GM21390 (cell line): ENCODE measurements at regions not wholly inside any gene's neighbourhood (a gene's known extent, or its start where the extent isn't known, plus 50 kb on each side); places are given as distances from the start of the nearest gene placed in this dataset.
"Not testable (repeated sequence)": the region's sequence is repeated elsewhere in the genome, so short reads cannot be mapped to it uniquely, and the experiment has no call there.

ENCODE experiments used
- ATAC-seq: cut with Tn5 transposase; IDR thresholded peaks from one replicate; pipeline ENCODE4 v1.9.1; 2021; ENCODE audit not compliant: unreplicated experiment

DNA sequence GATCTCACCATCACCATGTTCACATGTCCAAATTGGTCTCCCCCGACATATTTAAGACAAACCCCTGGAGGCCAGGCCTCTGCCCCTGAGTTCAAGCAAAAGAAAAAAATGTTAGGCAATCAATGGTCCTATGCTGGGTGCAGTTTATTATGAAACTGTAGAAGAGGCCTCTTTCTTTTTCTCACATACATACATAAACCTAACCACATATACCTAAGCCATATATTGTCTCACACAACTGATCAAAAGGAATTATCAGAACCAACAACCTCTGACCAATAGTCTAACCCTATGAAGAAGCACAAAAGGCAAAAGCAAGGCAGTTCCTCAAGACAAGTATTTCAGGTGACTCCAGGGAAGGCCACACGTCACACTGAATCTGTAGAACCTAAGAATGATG, 49.9 kb downstream of the ILRUN start:
- ATAC-seq, result no peak

DNA sequence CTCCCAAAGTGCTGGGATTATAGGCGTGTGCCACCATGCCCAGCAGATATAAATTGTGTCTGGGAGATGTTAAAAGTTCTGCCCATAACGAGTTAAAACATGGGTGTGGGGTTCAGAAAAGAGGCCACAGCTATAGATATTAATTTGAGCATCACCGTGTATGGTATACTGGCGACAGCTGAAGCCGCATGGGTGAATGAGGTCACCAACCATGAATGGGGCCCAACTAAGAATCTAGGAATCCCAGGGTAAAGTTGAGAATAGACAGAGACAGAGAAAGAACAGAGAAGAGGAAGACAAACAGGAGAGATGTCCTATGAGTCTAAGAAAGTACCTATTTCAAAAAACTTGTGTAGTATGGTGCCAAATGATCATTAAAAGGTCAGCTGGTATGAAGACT, 50.9 kb downstream of the ILRUN start:
- ATAC-seq, result no peak

DNA sequence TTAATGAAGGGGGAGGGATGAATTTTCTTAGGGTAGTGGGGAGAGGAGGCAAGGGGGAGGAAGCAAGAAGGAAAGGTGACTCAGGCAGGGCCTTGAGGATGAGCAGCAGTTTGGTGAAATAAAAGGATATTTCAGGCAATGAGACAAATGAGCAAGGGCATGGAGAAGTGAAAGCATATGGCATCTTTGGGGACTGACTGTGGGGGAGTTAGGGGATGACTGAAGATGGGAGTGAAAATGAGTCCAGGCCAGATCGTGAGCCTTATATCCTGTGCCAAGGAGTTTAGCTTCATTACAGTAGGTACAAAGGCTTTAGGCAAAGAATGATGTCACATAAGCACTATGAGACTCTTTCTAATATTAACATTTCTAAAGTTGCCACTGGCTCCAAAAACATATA, 51.9 kb downstream of the ILRUN start:
- ATAC-seq, result no peak

DNA sequence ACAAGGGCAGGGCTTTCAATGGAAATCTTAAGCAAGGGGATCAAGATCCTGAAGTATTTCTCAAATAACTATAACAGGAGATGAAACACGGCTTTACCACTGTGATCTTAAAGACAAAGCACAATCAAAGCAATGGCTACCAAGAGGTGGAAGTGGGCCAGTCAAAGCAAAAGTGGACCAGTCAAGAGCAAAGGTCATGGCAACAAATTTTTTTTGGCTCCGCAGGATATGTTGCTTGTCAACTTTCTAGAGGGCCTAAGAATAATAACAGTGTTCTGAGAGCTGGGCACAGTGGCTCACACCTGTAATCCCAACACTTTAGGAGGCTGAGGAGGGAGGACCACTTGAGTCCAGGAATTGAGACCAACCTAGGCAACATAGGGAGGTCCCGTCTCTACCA, 54.1 kb downstream of the ILRUN start:
- no peak for ATAC-seq

DNA sequence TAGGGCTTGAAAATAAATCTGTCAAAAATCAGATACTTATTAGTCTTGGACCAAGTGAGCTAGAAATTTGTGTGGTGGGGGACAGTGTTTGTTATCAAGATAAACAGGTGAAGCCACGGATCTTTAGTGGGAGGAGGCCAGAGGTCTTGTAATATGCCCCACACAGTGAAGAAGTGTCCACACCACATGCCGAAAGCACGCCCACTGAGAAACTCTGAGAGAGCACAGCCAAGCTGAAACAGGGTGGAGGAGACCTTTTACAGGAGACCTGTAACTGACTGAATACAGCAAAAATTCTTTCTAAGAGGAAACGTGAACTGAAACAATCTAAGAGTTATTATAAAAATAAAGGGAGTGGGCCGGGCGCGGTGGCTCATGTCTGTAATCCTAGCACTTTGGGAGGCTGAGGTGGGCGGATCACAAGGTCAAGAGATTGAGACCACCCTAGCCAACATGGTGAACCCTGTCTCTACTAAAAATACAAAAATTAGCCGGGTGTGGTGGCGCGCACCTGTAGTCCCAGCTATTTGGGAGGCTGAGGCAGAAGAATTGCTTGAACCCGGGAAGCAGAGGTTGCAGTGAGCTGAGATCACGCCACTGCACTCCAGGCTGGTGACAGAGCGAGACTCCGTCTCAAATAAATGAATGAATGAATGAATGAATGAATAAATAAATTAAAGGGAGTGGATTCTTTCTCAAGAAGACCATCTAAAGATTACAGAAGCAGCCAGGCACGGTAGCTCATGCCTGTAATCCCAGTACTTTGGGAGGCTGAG, 56.3 kb downstream of the ILRUN start:
- ATAC-seq, result not testable (repeated sequence)

DNA sequence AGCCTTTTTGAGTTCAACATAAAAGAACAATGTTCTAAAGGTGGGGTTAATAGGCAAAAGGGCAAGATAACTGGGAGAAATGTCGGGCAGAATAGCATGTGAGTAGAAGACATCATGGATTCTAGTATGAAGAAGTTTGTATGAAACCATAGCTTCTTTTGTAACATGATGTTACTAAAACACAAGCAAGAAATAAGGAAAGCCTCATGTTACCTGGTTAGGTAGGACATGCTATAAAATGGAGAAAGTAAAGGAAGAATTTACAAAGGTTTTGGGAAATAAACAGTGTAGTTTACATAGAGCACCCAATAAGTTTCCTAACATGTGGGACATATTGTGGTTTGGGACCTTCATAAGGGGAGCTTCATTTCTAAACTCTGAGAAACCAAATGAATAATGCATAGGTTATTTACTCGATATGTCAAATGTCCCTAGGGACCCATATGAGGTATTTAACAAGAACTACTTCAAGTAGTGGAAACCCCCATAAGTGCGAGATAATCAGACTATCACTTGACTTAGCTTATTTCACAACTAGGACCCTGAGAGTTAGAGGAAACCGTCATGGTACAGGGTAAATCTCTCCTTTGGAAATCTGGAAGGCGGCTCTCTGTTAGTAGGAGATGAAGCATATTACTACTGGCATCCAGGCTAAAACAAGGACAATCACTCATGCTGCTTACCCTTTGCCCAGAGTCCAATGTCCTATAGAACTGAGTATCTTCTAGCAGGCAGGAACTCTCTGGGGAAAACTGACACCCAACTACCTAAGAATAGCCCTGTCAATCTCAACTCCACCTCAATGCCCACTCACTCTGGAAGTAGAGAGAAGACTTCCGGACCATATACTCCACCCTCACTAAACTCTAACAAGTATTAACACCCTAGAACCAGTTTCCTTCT, 57.5 kb downstream of the ILRUN start:
- peak; percentile 63 for ATAC-seq

DNA sequence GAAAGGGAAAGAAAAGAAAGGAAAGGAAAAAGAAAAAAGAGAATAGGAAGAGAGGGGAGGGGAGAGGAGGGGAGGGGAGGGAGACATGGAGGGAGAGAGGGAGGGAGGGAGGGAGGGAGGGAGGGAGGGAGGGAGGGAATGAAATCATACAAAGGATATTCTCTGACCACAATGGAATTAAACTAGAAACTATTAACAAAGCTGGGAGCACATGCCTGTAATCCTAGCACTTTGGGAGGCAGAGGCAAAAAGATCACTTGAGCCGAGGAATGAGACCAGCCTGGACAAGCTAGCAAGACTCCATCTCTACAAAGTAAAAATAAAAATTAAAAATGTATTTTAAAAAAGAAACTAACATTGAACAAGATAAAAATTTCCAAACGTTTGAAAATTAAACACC, 62.8 kb downstream of the ILRUN start:
- no peak for ATAC-seq

DNA sequence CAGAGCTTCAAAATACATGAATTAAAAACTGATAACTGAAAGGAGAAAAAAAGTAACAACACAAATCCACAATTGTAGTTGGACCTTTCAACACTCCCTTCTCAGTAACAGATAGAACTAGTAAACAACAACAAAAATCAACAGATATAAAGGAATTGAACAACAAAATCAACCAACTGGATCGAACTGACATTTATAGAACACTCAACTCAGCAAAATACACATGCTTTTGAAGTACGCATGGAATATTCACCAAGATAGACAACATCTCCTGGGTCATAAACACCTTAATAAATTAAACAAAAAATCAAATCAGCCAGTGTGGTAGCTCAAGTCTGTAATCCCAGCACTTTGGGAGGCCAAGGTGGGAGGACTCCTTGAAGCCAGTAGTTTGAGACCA, 63.3 kb downstream of the ILRUN start:
- ATAC-seq, result no peak

DNA sequence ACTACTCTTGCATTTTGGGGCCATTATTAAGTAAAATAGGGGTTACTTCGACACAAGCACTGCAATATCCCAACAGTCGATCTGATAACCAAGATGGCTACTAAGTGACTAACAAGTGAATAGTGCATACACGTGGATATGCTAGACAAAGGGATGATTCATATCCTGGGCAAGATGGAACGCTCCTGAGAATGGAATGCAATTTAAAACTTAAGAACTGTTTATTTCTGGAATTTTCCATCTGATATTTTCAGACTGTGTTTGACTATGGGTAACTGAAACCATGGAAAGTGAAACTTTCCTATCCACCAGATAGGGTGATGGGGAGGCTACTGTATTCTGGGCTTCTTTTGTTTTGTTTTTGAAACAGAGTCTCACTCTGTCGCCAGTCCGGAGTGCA, 66.5 kb downstream of the ILRUN start:
- no peak for ATAC-seq

DNA sequence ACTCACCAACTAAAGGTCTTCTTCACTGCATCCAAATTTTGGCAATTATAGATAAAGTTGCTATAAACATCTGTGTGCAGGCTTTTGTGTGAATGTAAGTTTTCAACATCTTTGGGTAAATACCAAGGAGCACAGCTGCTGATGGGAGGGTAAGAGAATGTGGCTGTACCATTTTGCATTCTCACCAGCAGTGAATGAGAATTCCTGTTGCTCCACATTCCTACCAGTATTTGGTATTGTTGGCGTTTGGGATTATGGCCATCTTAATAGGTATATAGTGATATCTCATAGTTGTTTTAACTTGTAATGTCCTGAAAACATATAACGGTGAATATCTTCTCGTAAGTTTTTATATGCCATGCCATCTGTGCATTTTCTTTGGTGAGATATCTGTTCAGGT, 69.3 kb downstream of the ILRUN start:
- no peak for ATAC-seq

DNA sequence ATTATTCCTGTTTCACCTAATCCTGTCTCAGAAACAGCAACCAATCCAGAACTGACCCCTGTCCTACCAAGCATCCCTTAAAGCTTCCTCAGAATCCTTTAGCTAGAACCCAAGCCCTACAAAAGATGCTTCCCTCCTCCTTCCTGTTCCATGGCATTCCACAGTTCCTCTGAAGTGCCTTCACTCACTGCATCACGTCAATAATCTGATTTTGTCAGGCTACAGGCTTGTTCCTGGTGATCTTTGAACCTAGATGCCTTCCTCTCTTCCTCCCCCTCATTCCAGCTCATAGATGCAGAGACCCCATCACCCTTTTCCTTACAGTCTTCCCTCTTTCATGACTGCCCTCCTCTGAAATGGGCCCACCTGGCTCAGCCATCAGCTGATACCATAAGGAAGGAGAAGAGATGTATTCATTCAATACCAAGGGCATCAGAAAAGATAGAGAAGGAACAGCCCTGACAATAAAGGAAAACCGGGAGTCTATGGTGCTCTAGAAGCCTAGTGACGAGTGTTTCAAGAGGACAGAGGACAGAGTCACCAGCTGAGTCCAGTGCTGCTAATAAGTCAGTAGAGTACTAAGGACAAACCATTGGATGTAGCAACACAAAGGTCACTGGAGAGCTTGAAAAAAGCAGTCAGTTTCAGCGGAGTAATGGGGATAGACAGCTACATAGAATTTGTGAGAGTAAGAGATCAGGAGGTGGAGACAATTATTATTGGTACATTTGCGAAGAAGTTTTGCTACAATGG, 62.5 kb upstream of the SPDEF start:
- no peak for ATAC-seq

DNA sequence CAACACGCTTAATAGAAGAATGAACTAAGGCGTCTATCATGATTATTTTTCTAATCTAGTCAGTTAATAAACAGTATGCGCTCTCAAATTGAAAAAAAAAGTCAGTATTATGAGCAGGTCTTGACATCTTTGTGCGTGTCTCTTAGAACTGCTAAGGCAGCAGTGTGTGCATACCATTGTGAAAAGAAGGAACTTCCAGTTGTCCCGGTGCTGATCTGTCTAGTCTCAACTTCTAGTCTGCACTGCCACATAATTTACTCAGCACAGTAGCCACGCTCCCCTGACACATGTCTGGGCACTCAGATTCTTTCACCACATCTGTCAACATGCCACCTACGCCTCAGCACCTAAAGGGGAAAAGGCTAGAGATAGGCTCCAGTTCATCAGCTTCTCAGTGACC, 61.1 kb upstream of the SPDEF start:
- ATAC-seq, result no peak

DNA sequence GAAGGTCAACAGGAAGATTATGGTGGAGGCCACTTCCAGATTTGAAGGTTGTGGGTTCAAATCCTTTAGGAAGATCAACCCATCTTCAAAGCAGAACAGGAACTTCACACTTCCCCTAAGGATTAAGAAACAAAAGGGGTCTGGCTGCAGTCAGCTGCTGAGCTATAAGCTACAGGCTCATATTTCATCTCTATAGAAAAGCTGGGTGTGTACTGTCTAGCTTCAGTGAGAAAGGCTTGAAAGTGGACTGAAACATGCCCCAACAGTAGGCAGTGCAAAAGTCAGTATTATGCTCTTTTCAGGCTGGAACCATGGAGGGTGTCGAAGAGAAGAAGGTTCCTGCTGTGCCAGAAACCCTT, 60.1 kb upstream of the SPDEF start:
- no peak for ATAC-seq

DNA sequence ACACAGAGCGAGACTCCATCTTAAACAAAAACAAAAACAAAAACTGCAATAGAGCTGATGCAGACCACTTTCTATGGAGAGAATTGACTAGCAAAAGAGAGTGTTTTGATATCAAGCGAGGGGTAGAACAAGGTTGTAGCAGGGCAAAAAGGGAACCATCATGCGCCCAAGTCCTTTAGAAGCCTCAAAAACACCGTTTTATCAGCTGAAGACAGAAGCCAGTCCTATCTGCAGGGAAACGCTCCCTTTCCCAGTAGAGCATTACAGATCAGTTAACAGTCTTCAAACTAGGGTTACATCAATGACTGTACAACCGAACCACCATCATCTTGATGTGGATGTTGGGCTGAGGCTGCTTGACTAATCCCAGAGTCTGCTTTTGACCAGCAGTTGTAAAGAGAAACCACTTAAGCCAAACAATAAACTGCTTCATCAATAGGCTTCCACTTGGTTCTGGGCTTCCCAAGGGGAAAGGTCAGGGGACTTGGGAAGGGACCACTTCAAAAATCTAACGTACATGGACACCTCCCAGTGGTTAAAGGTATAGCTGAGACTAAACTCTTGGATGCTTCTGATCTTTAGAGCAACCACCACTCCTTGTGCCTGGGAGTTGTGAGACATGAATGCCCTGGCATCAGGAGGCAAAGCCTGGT, 59.6 kb upstream of the SPDEF start:
- ATAC-seq, result no peak

DNA sequence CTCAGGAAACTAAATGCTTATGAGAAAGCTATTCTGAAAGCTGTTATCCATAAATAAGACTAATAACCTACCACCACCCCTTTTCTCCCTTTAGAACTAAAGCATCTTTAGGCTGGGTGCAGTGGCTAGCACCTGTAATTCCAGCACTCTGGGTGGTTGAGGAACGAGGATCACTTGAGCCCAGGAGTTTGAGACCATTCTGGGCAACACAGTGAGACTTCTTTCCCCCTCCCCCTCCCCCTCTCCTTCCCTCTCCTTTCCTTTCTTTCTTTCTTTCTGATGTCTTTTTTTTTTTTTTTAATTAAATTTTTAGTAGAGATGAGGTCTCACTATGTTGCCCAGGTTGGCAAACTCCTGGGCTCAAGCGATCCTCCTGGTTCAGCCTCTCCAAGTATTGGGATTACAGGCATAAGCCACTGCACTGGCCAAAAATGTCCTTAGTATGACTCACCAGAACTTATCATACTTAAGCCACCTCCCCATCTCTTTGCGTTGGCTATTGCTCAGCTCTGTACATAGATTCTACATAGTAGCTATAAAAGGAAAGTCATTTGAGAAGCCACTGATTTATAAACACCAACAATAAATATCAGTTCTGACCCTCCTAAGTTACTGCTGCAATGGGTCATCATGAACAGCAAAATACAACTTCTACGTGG, 54.8 kb upstream of the SPDEF start:
- ATAC-seq, result no peak

DNA sequence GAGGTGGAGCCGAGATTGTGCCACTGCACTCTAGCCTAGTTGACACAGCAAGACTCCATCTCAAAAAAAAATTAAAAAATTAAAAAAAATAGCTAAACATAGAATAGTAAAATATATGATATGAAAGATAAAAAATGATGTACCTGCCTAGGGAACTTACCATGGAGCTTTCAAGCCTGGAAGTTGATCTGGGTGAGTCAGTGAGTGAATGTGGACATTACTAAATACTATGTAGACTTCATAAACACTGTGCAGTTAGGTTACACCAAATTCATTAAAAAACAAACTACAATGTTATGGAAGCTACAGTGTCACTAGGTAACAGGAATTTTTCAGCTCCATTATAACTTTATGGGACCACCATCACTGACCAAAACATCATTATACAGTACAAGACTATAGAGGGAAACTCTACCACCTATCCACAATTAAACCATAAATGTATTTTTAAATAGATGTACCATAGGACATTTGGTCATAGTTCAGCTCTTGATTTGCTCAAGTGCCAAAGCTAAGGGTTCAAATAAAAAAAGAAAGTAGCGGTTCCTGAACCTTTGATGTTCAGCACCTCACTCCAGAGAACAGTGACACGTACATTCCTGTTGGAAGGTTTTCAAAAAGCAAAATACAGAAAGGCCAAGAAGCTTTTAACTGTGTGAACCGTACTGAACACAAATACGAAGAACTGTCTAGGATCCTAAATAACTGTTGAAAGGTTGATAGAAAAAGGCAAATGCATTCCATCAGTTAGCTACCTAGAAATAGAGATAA, 52.4 kb upstream of the SPDEF start:
- ATAC-seq, result no peak

DNA sequence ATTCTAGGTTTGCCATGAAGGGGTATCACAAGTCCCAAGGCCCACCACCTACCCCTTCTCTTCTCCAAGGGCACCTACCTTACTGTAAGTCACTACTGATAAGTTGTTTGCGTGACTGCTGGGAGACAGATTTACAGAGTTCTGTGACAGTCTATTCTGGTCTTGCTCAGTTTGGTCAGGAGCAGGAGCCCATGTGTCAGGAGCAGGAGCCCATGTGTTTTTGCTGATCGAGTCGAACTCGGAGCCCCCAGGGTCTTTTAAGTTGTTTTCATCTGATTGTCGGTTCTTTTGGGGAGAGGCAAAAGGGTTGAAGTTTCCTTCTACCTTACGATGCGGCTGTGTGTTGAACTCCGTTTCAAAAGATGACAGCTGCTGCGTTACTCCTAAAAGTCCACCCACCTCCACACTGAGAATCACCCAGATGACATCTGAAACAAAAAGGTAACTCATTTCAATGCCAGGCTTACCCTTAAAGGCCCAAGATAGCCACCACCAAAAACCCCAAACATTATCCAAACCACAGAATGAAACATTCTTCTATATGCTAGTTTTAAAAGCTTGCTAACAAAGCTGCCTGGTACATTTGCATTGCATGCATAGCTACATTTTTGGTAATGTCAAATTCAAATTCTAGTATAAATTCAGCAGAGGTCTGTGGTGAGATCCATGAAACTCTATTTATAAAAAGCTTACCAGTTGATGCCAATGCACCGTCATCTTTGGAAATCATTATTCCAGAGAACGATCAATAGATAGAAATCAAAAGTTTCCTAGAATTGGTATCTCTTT, 50.5 kb upstream of the SPDEF start:
- no peak for ATAC-seq
